Ovary (tissue), 3 donors: ENCODE measurements at regions not wholly inside any gene's neighbourhood (a gene's known extent, or its start where the extent isn't known, plus 50 kb on each side); places are given as distances from the start of the nearest gene placed in this dataset.

Experiments
- CTCF ChIP-seq, 3 donors: fragments of 450-650 bp in 2 of 3; fragments of 200-600 bp in 1 of 3; IDR thresholded peaks; one replicate each; pipeline versions ENCODE4 v1.5.1 to v1.8.0; 2016 to 2022; ENCODE audit warnings: antibody characterized with exemption in 3 of 3, mild to moderate bottlenecking in 1 of 3
- EP300 ChIP-seq: sonication (generic); formaldehyde crosslinking; IDR thresholded peaks from one replicate; pipeline ENCODE4 v1.6.1; 2017; ENCODE audit warnings: antibody characterized with exemption
- POLR2A ChIP-seq: fragments of 450-650 bp; IDR thresholded peaks from one replicate; pipeline ENCODE4 v1.6.1; 2017; ENCODE audit warnings: antibody characterized with exemption, mild to moderate bottlenecking, moderate library complexity
- donor health status: DM: no; HTN: no; CAD: no.

DNA sequence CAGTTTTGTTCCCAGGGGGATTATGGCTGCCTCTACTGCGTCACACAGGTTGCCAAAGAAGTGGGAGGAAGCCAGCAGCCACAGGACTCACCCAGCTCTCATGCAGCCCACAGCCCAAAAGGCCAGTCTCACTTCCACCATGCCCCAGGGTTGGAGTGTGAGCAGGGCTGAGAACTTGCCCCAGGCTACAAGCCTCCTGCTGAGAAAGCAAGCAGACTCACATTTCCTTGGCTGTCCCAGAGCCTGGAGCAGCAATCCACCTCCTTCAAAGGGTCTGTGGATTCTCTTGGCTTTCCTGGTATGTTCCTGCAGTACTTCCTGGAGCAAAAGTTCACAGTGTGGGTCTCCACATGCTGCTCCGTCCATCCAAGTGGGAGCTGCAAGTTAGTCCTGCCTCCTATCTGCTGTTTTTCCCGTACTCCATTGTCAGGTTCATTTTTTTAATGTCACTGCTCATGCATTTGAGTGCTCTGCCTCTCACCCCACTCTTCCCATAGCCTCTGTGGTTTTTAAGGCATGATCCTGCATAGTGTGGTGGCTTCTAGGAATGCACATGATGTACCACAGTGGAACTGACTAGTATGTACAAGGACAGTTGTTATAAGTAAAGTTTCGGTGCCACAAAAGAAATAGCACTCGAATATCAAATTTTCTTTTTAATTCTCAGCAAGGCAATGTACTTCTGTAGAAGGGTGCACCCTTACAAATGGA, 56.2 kb upstream of the ARHGEF7 start:
- TF ChIP-seq CTCF (IDR thresholded peaks at IDR 0.05) (no peak), EP300 (no peak), POLR2A (no peak)
